GM12878 (cell line): ENCODE measurements at regions not wholly inside any gene's neighbourhood (a gene's known extent, or its start where the extent isn't known, plus 50 kb on each side); places are given as distances from the start of the nearest gene placed in this dataset.

Source experiments
- ATAC-seq: fragments of 200-7000 bp; cut with Tn5 transposase; 3 replicates; pipeline ENCODE4 v1.9.1; 2020; ENCODE audit warnings: mild to moderate bottlenecking, moderate library complexity
- BruUV-seq: library from RNA; stranded (reverse); fragments of 400-500 nt; replicated peaks from 2 replicates; lab custom pipeline; 2021; lab: Mats Ljungman, UMichigan
- CTCF ChIA-PET: fragments of 300-600 bp; sonication (Branson Sonifier 250); formaldehyde crosslinking; extraction: SDS; loops from one replicate; lab custom pipeline; 2021; ENCODE audit warnings: inconsistent platforms; lab: Yijun Ruan, JAX
- POLR2A ChIA-PET: fragments of 350-600 bp; formaldehyde crosslinking; extraction: SDS; loops from one replicate; lab custom pipeline; 2021; ENCODE audit warnings: inconsistent platforms; lab: Charles Lee
- RAD21 ChIA-PET: fragments of 300-600 bp; sonication (Branson Sonifier 250); formaldehyde crosslinking; loops from one replicate; lab custom pipeline; 2023; ENCODE audit warnings: antibody characterized with exemption; ENCODE audit not compliant: unreplicated experiment; lab: Charles Lee
- SMC1A ChIA-PET: fragments of 300-600 bp; sonication (Branson Sonifier 250); formaldehyde crosslinking; loops from one replicate; lab custom pipeline; 2023; ENCODE audit not compliant: unreplicated experiment, uncharacterized antibody; lab: Charles Lee
- DNase-seq: peaks from one replicate; pipeline ENCODE4 v3.0.0-alpha.2; 2011; ENCODE audit warnings: low read depth, low spot score
- FAIRE-seq: peaks from 3 replicates; lab custom pipeline; 2011; peaks lifted over from hg19 to GRCh38; lab: Jason Lieb, UNC
- H2AFZ ChIP-seq: 2 replicates; pipeline ENCODE4 v1.6.0; 2011; ENCODE audit warnings: low read depth, low read length, control low read depth; ENCODE audit not compliant: control insufficient read depth
- H3K27ac ChIP-seq: 2 replicates; pipeline ENCODE4 v1.5.1; 2011; ENCODE audit warnings: control low read depth; ENCODE audit not compliant: control insufficient read depth, insufficient read depth
- H3K27me3 ChIP-seq, 2 experiments: replicated peaks in 1 of 2; 2 replicates each; pipeline versions ENCODE4 v1.6.0 to v1.6.1; 2011; ENCODE audit warnings: low read length in 1 of 2; ENCODE audit not compliant: control insufficient read depth in 2 of 2, insufficient read depth in 2 of 2
- H3K36me3 ChIP-seq, 2 experiments: 2 replicates each; pipeline ENCODE4 v1.5.1; 2011; ENCODE audit warnings: low read length in 1 of 2; ENCODE audit not compliant: control insufficient read depth in 2 of 2, insufficient read depth in 2 of 2
- H3K4me1 ChIP-seq: 2 replicates; pipeline ENCODE4 v1.6.1; 2011; ENCODE audit warnings: mild to moderate bottlenecking, low read length, moderate library complexity, mixed read lengths; ENCODE audit not compliant: control insufficient read depth, insufficient read depth
- H3K4me2 ChIP-seq: 2 replicates; pipeline ENCODE4 v1.6.0; 2011; ENCODE audit warnings: control low read depth; ENCODE audit not compliant: control insufficient read depth, insufficient read depth
- H3K4me3 ChIP-seq: fragments of 200-600 bp; sonication (generic); 2 replicates; pipeline ENCODE4 v1.5.1; 2016
- H3K79me2 ChIP-seq: 2 replicates; pipeline ENCODE4 v1.6.0; 2011; ENCODE audit warnings: low read length; ENCODE audit not compliant: control insufficient read depth, insufficient read depth
- H3K9ac ChIP-seq: 2 replicates; pipeline ENCODE4 v1.8.0; 2011; ENCODE audit warnings: low read length, control low read depth, mixed read lengths; ENCODE audit not compliant: control insufficient read depth, insufficient read depth
- H3K9me3 ChIP-seq: replicated peaks from 3 replicates; pipeline ENCODE4 v1.5.1; 2011; ENCODE audit warnings: mild to moderate bottlenecking, low read length; ENCODE audit not compliant: control insufficient read depth, insufficient read depth
- H4K20me1 ChIP-seq: 2 replicates; pipeline ENCODE4 v1.6.0; 2011; ENCODE audit not compliant: control insufficient read depth, insufficient read depth
- CEBPB ChIP-seq, 2 experiments: fragments of 150-350 bp in 1 of 2; IDR thresholded peaks; 2 replicates each; pipeline ENCODE4 v1.6.1; 2012 to 2014; ENCODE audit warnings: low read depth in 2 of 2, low read length in 2 of 2, borderline replicate concordance in 1 of 2, inconsistent platforms in 1 of 2
- ESRRA ChIP-seq: IDR thresholded peaks from 2 replicates; pipeline ENCODE4 v1.6.1; 2012; ENCODE audit warnings: mild to moderate bottlenecking, low read length, improper control_type of control experiment
- HSF1 ChIP-seq: fragments of 150-350 bp; IDR thresholded peaks from 2 replicates; pipeline ENCODE4 v1.6.1; 2014; ENCODE audit warnings: mild to moderate bottlenecking, low read depth, low read length
- RAD51 ChIP-seq: fragments of 450-650 bp; IDR thresholded peaks from 2 replicates; pipeline ENCODE4 v1.6.1; 2016; ENCODE audit warnings: moderate library complexity, mild to moderate bottlenecking, inconsistent platforms
- REST ChIP-seq: IDR thresholded peaks from 2 replicates; pipeline ENCODE4 v1.6.1; 2012; ENCODE audit warnings: mild to moderate bottlenecking, low read depth, low read length
- ZBTB4 ChIP-seq: fragments of 450-650 bp; formaldehyde crosslinking; IDR thresholded peaks from 2 replicates; pipeline ENCODE4 v1.4.0; 2022; ENCODE audit warnings: mild to moderate bottlenecking, moderate library complexity
- ZNF274 ChIP-seq: IDR thresholded peaks from one replicate; pipeline ENCODE4 v1.8.0; 2011; ENCODE audit not compliant: insufficient read length, insufficient read depth
- ZNF622 ChIP-seq: fragments of 450-650 bp; IDR thresholded peaks from 2 replicates; pipeline ENCODE4 v1.6.1; 2017; ENCODE audit warnings: mild to moderate bottlenecking, inconsistent platforms
- WGBS: methylation state at CpG from one replicate; pipeline ENCODE4 v1.1.6; 2016; ENCODE audit warnings: low lambda C conversion rate; ENCODE audit not compliant: insufficient replicate concordance, insufficient coverage; ENCODE audit errors: missing lambda C conversion rate; 5-methylcytosine and 5-hydroxymethylcytosine counted together
- in situ Hi-C: fragments of 300-500 bp; cut with MboI; formaldehyde crosslinking; loops from 9 replicates; pipeline ENCODE4 v1.14.3; 2018; ENCODE audit warnings: mixed read lengths
- intact Hi-C: fragments of 100-400 bp; cut with micrococcal nuclease; formaldehyde crosslinking; loops from one replicate; pipeline ENCODE4 v1.14.2; 2022; ENCODE audit not compliant: unreplicated experiment

GRCh38 chr6:22119500-22119899 is 177.3 kb downstream of the PRL start:
- in situ Hi-C loops (no loop called here), intact Hi-C loops (no loop called here)
- WGBS: 100% methylated on average over 1 of the region's 1 CpG
- Histone ChIP-seq H3K27ac (no peak overlapping the region), H3K9me3 (no peaks in the 10 kb centered on the region), H3K4me1 (no peaks in the 10 kb centered on the region), H3K9ac (no peak overlapping the region), H3K36me3 (no peaks in the 10 kb centered on the region), H3K79me2 (no peaks in the 10 kb centered on the region), H4K20me1 (no peaks in the 10 kb centered on the region), H3K4me2 (no peak overlapping the region), H2AFZ (no peak overlapping the region), H3K4me3 (no peak overlapping the region), H3K27me3 (no peaks in the 10 kb centered on the region)
- TF ChIP-seq REST (no peak), ZNF622 (no peak)
- FAIRE-seq (no peak), DNase-seq (no peak), ATAC-seq (no peak)
- ChIA-PET POLR2A (no interaction called here), RAD21 (no interaction called here), SMC1A (no interaction called here), CTCF (no interaction called here)
- no TSS peak for BruUV-seq

- ChIA-PET POLR2A (no interaction called here), SMC1A (interaction anchor here (1.0 kb wide), 1 partner anchor 13 kb away, joined by 3 read pairs; no protein-coding TSS in a partner anchor), CTCF (no interaction called here), RAD21 (no interaction called here)
- FAIRE-seq (no peak), DNase-seq (no peak), ATAC-seq (no peak)
- Histone ChIP-seq H3K4me3 (no peak overlapping the region), H3K9ac (no peak overlapping the region), H2AFZ (no peak overlapping the region), H3K27me3 (no peaks in the 10 kb centered on the region), H3K4me2 (no peak overlapping the region), H3K79me2 (no peaks in the 10 kb centered on the region), H3K27ac (no peak overlapping the region), H3K36me3 (no peaks in the 10 kb centered on the region), H4K20me1 (no peaks in the 10 kb centered on the region), H3K4me1 (no peaks in the 10 kb centered on the region), H3K9me3 (no peaks in the 10 kb centered on the region)
- no TSS peak for BruUV-seq
- intact Hi-C loops: no loop called here
- in situ Hi-C loops: no loop called here
- WGBS: 3% methylated on average over 2 of the region's 2 CpGs
- TF ChIP-seq ZNF274 (no peak), ESRRA (no peak), RAD51 (no peak), HSF1 (no peak), CEBPB (IDR thresholded peaks at IDR 0.05; ENCODE audit: borderline replicate concordance in 1 of 2, low read depth in 2 of 2, low read length in 2 of 2) (no peak), ZBTB4 (no peak)
Measured at GRCh38 chr6:22124756-22125155, 172.1 kb downstream of the PRL start.
